ENCODE measurements at regions not wholly inside any gene's neighbourhood (a gene's known extent, or its start where the extent isn't known, plus 50 kb on each side); places are given as distances from the start of the nearest gene placed in this dataset.

GRCh38 chr1:68994096-68994495 lies 497.2 kb upstream of the DEPDC1 start:
- peaks cover 8% of the 10 kb centered on the region for H3K4me1 Mint-ChIP-seq
- POLR2A ChIA-PET = no interaction called here
- peaks cover 12% of the 10 kb centered on the region for H3K36me3 Mint-ChIP-seq
- DNase-seq (ENCODE audit: low spot score) (no peak), ATAC-seq (no peak)
- H3K4me3 Mint-ChIP-seq = no peak overlapping the region
- TF ChIP-seq ESRRA (CRISPR knock-in tag; IDR thresholded peaks at IDR 0.05; ENCODE audit: borderline replicate concordance) (no peak), GRHL2 (CRISPR knock-in tag; IDR thresholded peaks at IDR 0.05; ENCODE audit: insufficient replicate concordance, severe bottlenecking) (no peak), ZNF423 (CRISPR knock-in tag; IDR thresholded peaks at IDR 0.05) (no peak), JAZF1 (CRISPR knock-in tag; IDR thresholded peaks at IDR 0.05) (no peak), HMGA2 (CRISPR knock-in tag; IDR thresholded peaks at IDR 0.05) (no peak), ATF6 (CRISPR knock-in tag; IDR thresholded peaks at IDR 0.05) (no peak), ZNF396 (CRISPR knock-in tag; IDR thresholded peaks at IDR 0.05; ENCODE audit: borderline replicate concordance) (no peak), NFE2L1 (CRISPR knock-in tag; IDR thresholded peaks at IDR 0.05) (no peak), NR2C2 (CRISPR knock-in tag; IDR thresholded peaks at IDR 0.05) (no peak)
- H3K9me3 Mint-ChIP-seq = peaks cover 16% of the 10 kb centered on the region
- H3K27me3 Mint-ChIP-seq (ENCODE audit: low read depth) = no peaks in the 10 kb centered on the region
- CTCF ChIA-PET = no interaction called here
- H3K27ac Mint-ChIP-seq = no peak overlapping the region

- H3K9me3 Mint-ChIP-seq = 0 out of 2 replicates have a peak, but pooled peaks cover 5% of the 10 kb centered on the region
- no peaks in the 10 kb centered on the region for H3K4me1 Mint-ChIP-seq
- H3K27ac Mint-ChIP-seq = no peak overlapping the region
- H3K36me3 Mint-ChIP-seq = no peaks in the 10 kb centered on the region
- CTCF ChIA-PET = interaction anchor here (1.6 kb wide), 1 partner anchor 416 kb away, joined by 6 read pairs; no protein-coding TSS in a partner anchor
- H3K27me3 Mint-ChIP-seq (ENCODE audit: low read depth) = no peaks in the 10 kb centered on the region
- DNase-seq (ENCODE audit: low spot score) (no peak), ATAC-seq (no peak)
- POLR2A ChIA-PET = no interaction called here
- no peak overlapping the region for H3K4me3 Mint-ChIP-seq
- TF ChIP-seq GABPB1 (CRISPR knock-in tag; IDR thresholded peaks at IDR 0.05) (no peak), ZNF396 (CRISPR knock-in tag; IDR thresholded peaks at IDR 0.05; ENCODE audit: borderline replicate concordance) (no peak), TCF7 (CRISPR knock-in tag; IDR thresholded peaks at IDR 0.05; ENCODE audit: low read depth) (no peak), ARID4B (CRISPR knock-in tag; IDR thresholded peaks at IDR 0.05; ENCODE audit: borderline replicate concordance) (no peak), CREM (CRISPR knock-in tag; IDR thresholded peaks at IDR 0.05) (no peak), FOXJ3 (CRISPR knock-in tag; IDR thresholded peaks at IDR 0.05; ENCODE audit: borderline replicate concordance) (no peak), ZNF281 (CRISPR knock-in tag; IDR thresholded peaks at IDR 0.05) (no peak), ZNF532 (CRISPR knock-in tag; IDR thresholded peaks at IDR 0.05; ENCODE audit: borderline replicate concordance) (no peak), ELF4 (CRISPR knock-in tag; IDR thresholded peaks at IDR 0.05; ENCODE audit: low read depth) (no peak), SMAD4 (CRISPR knock-in tag; IDR thresholded peaks at IDR 0.05) (no peak), PREB (CRISPR knock-in tag; IDR thresholded peaks at IDR 0.05; ENCODE audit: borderline replicate concordance) (no peak), GTF2I (CRISPR knock-in tag; conservative IDR thresholded peaks at IDR 0.05) (no peak)
Observed at GRCh38 chr1:69016468-69016867, 519.6 kb upstream of the DEPDC1 start.

Data from WTC11 (cell line).